GM18909 (cell line): ENCODE measurements at regions not wholly inside any gene's neighbourhood (a gene's known extent, or its start where the extent isn't known, plus 50 kb on each side); places are given as distances from the start of the nearest gene placed in this dataset.

Experiments
- ATAC-seq: cut with Tn5 transposase; IDR thresholded peaks from one replicate; pipeline ENCODE4 v1.9.1; 2021; ENCODE audit warnings: mild to moderate bottlenecking; ENCODE audit not compliant: unreplicated experiment, poor library complexity

DNA sequence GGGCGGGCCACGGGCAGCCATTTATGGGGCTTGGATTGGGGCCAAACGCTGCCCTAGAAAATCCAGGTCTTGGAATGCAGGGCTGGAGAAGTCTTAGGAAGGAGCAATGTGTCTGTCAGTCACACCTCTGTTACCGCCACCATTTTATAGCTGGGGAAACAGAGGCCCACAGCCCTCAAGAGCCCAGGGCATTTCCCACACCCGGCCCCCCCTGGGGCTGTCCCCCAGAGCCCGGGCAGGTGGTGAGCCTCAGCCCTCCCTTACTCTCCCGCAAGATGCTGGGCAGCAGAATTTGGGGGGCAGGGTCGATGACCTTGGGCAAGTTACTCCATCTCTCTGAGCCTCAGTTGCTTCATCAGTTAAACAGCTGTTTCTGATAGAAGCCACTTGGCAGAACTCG lies 508.2 kb downstream of the SHQ1 start:
- no peak for ATAC-seq

DNA sequence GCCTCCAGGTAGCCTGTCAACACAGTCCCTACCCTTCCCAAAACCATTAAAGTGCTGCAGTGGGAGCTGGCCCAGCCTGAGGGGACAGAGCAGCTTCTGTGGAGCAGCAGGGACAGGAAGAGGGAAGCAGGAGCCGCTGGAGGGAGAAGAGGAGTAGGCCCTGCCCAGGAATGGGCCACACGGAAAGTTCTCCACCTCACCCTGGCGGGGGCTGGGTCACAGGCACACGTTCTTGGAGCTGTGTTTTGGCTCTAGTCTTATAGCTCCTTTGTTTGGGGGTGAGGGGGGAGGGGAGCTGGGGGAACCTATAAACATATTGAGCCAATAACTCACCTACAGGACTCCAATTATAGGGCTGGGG lies 508.6 kb downstream of the SHQ1 start:
- ATAC-seq: no peak

DNA sequence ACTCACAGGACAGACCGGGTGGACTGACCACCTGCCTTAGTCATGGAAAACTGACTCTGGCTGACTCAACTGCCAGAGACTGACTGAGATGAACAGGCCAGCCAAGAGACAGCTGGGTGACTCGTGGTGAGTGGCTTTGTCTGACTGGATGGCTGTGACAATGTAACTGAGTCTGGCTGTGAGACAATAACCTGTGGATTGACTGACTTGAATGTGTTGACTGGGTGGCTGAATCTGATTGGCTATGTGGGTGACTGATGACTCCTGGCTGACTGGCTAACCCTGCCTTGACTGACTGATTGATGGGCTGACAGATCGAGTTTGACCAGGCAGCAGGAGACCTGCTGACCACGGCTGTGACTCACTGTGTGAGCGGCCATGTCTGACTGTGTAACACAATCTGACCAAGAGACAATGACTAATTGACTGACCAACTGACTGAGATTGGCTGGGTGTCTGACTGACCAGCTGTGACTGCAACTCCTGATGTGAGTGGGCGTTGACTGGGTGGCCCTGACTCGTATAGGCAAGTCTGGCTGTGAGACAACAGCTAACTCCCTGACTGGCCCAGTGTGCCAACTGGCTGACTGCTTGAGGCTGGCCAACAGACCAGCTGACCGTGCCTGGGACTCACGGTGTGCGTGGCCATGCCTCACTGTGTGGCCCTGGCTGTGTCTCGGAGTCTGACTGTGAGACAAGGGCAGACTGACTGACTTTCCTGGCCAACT lies 509.1 kb downstream of the SHQ1 start:
- no peak for ATAC-seq

DNA sequence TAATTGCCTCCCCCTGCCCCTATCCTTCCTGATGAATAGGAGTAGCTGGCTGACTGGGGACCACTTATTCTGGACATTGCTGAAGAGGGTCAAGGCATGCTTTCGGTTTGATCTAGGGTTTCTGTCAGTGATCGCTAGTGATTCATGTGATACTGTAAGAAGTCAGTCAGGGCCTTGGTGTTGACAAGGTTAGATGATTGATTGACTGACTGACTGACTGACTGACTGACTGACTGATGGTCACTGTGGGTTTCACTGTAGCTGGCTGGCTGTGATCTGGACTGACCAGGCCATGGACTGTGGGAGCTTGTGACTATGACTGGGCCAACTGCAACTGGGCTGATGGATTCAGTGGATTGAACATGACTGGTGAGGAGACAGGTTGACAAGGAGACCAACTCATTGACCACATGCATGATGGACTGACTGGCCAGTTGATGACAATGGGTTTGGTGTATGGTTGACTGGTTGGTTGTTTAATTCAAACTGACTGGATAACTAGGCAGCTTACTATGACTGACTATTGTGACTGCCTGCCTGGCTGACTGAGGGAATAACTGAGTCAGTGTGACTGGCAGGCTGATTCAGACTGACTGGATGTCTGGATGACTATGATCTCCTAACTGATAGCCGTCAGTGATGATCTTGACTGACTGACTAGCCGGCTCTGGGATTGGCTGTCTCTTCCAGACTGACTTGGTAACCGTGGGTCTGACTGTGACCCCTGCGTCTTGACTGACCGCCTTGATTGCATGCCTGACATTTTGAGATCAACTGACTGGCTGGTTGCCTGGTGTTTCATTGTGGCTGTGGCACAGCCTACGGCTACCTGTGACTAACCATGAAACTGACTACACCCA lies 509.9 kb downstream of the SHQ1 start:
- no peak for ATAC-seq

DNA sequence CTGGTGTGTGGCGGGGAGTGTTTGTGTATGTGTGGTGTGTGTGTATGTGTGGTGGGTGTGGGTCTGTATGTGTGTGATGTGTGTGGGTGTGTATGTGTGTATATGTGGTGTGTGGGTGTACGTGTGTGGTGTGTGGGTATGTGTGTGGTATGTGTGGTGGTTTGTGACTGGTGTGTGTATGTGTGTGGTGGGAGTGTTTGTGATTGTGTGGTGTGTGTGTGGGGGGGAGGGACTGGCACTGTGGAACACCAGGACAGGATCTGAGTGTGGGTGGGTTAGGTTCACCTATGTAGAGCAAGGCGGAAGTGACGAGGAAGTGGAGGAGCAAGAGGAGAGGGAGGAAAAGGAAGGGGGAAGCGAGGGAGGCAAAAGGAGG lies 510.8 kb downstream of the SHQ1 start:
- ATAC-seq: no peak

DNA sequence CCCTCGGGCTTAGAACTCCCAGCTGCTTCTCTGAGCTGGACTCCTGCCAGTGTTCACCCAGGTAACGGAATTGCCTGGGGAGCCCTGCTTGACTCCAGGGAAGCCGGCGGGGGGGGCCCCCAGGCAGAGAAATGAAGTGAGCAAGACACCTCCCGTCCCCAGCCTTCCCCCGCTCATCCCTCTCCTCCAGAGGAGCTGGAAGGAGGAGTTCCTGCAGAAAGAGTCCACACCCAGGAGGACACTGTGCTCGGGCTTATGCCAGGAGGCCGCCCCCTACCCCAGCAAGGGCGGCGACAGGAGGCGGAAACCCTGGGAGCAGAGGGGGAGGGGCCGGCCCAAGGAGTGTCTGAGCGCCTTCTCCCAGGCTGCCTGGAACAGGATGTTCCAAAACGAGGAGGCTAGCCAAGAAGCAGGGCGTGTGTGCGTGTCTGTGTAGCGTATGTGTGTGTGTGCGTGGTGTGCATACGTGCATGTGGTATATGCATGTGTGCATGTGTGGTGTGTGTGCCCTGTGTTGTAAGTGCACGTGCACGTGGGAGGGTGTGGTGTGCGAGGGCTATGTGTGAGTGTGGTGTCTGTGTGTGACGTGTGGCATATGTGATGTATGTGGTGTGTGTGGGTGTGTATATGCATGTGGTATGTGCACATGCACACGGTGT lies 511.3 kb downstream of the SHQ1 start:
- no peak for ATAC-seq

DNA sequence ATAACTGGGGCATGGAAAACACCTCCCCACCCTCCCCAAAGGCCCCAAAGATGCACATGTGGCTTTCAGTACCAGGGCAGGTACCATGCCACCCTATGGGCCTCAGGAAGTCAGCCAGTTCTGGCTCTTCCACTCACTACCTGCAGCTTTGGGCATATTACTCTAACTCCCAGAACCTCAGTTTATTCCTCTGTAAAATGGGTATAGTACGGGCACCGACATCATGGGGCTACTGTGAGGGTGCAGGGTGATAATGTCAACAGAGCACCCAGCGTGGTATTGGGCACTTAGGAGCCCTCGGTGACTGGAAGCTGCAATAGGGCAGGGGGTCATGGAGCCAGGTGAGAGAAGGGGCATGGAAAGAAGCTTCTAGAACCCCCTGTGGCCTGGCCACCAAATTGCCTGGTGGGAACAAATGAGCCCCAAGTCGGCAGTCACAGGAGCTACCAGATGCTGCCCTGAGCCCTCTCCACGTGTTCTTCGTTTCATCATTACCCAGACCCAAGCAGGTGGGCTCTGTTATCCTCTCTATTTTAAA lies 512.1 kb downstream of the SHQ1 start:
- ATAC-seq: no peak

DNA sequence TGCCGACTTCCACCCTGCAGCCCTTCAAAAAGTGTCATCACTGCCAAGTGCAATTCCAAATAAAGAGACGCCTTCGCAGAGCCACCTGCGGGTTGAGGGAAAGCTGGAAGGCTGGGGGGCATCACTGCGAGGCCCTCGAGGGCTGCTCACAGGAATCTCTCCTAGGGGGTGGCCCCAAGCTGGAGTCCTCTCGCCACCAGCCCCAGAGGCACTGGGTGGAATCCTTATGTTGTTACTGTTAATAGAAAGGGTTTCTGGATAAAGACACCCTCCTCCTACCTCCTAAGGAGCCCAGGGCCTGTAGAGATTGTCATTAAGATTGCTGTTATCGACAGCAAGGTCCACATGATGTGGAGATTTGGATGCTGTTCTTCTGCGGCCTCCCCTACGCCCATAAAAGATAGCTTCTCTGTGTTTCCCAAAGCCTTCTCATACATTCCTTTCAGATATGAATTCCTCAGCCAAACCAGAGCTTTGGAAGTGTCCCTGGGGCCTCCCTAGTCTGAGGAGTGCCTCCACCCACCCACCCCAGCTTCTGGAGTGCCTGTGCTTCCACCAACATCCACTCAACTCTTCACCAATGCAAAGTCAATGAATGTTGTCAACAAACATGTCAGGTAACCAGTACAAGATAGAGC lies 512.7 kb downstream of the SHQ1 start:
- no peak for ATAC-seq

DNA sequence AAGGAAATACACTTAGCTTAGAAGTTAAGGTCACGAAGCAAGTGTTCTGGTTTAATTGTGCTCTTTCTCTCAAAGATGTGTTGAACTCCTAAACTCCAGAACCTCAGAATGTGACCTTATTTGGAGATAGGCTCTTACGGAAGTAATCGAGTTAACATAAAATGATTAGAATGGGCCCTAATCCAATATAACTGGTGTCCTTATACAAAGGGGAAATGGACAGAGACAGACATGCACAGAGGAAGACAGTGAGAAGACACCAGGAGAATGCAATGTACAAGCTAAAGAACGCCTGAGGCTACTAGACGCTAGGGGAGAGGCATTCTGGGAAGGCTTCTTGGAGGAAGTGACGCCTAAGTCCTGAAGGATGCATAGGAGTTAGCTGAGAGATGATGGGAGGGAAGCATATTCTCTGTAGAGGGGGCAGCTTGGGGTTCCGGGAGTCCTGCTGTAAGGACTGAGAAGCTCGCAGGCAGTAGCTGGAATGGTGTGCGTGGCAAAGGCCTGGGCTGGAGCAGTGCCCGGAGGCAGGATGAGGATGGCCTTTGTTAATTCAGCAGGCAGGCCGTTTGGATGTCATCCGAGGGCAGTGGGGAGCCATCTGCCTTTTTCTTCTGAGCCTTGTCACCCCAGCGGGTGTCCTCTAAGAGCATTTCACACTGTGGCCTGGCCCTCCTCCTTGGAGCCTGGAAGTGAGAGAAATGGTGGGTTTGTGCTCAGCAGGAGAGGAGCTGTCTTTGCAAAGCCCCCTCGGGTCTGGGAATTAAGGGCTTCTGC lies 513.4 kb downstream of the SHQ1 start:
- no peak for ATAC-seq

DNA sequence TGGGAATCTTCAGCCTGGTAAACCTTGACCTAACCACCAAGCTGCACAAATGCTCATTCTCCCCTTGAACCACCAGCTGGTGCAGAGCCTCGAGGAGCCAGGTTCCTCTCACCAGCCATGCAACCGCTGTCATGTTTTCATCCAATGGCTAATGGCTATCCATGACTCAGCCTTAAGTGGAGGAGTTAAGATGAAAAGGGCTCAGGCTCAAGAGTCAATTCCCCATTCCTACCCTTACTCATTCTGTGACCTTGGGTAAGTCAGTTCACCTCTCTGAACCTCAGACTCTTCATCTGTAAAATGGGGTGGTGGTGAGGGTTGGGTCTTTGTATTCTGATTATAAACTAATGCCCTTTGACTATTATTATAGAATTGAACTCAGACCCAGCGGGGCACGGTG lies 515.6 kb downstream of the SHQ1 start:
- no peak for ATAC-seq

DNA sequence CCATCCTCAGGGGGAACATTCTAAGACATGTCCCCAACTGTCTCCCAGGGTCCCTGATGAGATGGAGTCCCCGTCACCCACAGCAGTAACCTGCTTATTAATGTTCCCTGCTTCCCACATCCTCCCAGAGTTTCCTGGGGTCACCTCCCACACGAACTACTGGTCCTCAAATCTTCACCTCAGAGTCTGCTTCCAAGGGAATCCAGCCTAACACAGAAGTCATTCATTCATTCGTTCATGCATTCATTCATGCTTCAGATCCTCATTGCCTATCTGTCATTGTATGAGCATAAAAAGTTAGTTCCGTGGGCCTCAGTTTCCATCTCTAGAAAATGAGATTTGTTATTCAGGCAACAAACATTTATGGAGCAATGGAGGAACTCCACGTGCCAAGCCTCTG lies 516.2 kb downstream of the SHQ1 start:
- ATAC-seq: no peak

DNA sequence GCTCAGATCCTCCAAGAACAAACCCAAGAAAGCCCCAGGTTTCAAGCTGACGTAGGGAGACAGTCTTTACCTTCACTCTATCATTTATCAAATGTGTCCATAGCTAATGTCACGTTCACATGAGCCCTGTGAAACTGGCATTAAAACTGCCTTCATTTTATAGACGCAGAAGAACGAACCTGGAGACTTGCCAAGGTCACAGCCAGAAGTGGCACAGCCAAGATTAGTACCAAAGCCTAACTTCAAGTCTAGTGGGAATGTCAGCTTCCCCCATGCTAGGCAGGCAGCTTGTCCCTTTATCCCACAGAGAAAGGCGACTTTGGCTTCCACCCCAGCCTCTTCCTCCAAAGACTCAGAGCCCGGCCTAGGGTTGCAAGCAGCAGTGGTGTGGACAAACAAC lies 517.2 kb downstream of the SHQ1 start:
- ATAC-seq: no peak

DNA sequence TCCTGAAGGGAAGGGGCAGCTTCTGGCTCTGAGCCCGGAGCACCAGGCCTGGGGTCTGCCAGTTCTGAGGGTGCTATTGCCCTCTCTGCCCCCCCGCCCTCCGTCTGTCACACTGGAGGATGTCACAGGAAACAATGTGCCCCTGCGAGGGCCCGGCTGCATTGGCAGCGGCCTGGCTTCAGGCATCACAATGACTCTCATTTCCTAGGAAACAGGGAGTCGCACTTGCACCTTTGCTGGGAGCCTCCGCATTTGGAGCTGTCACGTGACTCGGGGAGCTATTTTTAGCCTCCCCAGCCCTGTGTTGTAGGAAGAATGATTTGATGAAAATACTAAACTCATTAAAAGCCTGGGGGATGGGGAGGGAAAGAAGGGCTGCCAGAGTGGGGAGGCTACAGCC lies 518.9 kb downstream of the SHQ1 start:
- no peak for ATAC-seq

DNA sequence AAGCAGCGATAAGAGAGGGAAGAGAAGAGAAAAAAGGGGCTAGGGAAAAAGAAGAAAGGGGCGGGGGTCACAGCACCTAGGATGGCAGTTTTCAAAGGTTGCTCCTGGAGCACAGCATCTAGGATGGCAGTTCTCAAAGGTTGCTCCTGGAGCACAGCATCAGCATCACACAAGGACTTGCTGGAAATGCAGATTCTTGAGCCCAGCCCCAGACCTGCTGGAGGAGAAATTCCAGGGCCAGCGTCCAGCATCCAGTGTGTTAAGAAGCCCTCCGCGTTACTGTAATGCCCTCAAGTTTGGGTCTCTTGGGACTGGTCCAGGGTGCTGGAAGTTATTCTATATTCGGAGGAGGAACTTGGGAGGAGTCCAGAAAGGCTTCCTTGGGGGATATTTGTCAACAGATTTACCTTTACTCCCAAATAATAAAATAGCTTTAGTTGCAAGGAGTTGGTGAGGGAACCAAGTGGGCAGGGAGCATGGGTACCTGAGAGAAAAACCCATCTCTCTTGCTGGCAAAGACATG lies 519.4 kb downstream of the SHQ1 start:
- ATAC-seq: no peak

DNA sequence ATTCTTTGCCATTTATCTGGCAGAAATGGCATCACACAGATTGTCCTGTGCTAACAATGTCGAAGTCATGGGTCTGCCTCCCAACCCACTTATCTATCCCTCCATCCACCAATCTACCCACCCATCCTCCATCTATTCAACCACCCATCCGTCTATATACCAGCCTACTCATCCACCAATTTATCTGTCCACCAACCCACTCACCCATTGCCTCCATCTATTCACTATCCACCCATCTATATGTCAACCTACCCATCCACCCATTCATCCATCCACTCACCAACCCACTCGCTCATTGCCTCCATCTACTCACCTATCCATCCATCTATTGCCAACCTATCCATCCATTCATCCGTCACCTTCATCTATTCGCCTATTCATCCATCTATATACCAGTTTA lies 521.2 kb downstream of the SHQ1 start:
- no peak for ATAC-seq

DNA sequence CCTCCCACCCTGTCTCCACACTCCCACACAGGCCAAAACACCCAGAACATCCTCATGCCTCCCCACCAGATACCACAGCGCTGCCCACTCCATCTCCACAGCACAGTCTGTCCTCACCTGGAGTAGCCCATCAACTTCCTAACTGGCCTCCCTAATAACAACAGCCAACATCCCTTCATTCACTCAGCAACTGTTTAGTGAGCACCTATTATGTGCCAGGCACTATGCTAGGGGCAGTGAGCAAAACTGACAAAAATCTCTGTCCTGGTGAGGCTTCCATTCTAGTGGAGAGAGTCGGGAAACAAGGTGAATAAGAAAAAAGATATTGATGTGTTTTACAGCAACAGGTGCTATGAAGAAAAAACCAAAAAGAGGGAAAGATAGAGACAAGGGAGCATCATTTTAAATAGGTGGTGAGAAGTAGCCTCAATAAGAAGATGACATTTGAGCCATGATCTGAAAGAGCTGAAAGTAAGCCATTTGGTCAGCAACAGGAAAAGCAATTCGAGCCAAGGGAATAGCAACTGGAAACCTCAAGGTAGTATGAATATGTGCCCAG lies 523.9 kb downstream of the SHQ1 start:
- no peak for ATAC-seq

DNA sequence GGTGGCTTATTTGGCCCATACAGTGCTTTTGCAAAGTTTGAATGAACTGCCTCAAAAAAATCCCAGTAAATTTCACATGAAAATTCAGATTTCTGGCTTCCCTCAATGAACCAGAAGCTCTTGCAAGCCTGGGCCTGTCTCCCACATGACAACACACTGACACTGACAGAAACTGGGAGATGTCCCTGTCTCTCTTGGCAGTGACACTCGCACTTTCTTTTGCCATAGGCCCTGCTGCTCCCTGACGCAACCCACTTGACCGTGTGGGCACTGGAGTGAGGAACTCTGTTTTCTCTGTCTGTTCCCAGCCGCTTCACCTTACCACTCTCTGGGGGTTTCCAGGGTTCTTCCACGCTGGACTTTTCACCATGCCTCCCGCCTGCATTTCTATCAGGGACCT lies 524.5 kb downstream of the SHQ1 start:
- no peak for ATAC-seq

DNA sequence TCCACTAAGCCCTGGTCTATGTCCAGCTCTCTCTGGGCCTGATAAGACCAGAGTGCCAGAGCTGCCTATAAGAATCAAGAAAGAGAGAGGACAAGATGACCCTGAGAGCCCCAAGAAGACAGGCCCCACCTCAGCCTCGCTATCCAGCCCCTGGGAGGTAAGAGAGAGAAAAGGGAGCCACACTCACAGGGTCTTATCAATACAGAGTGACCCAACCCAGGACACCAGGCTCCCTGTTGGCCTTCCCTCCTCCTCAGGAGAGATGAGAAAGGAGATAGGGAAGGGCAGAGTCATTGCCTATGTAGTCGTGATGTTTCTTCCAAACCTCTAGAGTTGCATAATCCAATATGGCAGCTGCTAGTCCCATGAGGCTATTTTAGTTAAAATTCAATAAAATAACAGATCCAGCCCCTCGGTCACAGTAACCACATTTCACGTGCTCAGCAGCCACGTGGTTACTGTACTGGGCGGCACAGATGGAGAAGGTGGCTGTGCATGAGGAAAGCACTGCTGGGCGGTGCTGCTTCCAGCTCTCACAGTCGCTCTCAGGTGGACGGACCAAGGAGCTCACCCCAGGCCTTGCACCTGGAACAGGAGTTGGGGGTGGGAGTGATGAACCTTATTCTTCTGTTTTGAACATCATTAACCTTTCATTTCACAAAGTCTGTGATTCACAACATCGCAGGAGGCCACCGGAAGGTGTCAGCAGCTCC lies 525.8 kb downstream of the SHQ1 start:
- no peak for ATAC-seq

DNA sequence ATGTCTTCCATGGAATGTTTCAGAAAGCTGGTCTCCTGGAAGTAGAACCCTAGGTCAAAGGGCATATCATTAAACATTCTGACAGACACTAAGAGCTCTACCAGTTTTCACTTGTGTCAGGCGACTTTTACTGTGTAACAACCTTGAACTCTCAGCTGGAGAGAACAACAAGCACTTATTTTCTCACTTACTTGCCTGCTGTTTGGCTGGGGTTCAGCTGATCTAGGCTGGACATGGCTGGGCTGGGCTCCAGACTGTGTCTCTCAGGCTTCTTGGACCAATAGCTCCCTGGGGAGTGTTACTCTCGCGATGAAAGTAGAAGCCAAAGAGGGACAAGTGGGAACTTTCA lies 527.3 kb downstream of the SHQ1 start:
- ATAC-seq: no peak
